HepG2 (cell line): ENCODE measurements at regions not wholly inside any gene's neighbourhood (a gene's known extent, or its start where the extent isn't known, plus 50 kb on each side); places are given as distances from the start of the nearest gene placed in this dataset.

ENCODE experiments used
- ATAC-seq: fragments of 200-7000 bp; cut with Tn5 transposase; 3 replicates; pipeline ENCODE4 v1.9.1; 2020; ENCODE audit warnings: mild to moderate bottlenecking, moderate library complexity
- BruUV-seq: library from RNA; stranded (reverse); fragments of 400-500 nt; replicated peaks from 2 replicates; lab custom pipeline; 2021; lab: Mats Ljungman, UMichigan
- CTCF ChIA-PET: fragments of 300-600 bp; formaldehyde crosslinking; extraction: SDS; loops from one replicate; lab custom pipeline; 2021; ENCODE audit warnings: low total read pairs, inconsistent platforms, low intra/inter-chr PET ratio; lab: Yijun Ruan, JAX
- POLR2A ChIA-PET: fragments of 350-600 bp; sonication (Branson Sonifier 250); formaldehyde crosslinking; loops from one replicate; lab custom pipeline; 2020; ENCODE audit warnings: antibody characterized with exemption, inconsistent platforms; lab: Yijun Ruan, JAX
- DNase-seq: peaks from one replicate; pipeline ENCODE4 v3.0.0-alpha.2; 2015; ENCODE audit warnings: low spot score
- FAIRE-seq: peaks from 3 replicates; lab custom pipeline; 2011; peaks lifted over from hg19 to GRCh38; lab: Jason Lieb, UNC
- H2AFZ ChIP-seq: one replicate; pipeline ENCODE4 v1.6.1; 2011; ENCODE audit warnings: low read length, inconsistent platforms
- H3K27ac ChIP-seq: fragments of 300-600 bp; 3 replicates; pipeline ENCODE4 v1.8.0; 2011; ENCODE audit warnings: mixed run types, mild to moderate bottlenecking, mixed read lengths, low read length, inconsistent platforms; ENCODE audit not compliant: insufficient read depth; ENCODE audit errors: extremely low read length
- H3K27me3 ChIP-seq, 2 experiments: fragments of 200-600 bp in 1 of 2; 2 replicates in 1 of 2; 3 replicates in 1 of 2; pipeline versions ENCODE4 v1.6.0 to v1.8.0; 2011; ENCODE audit warnings: low read length in 2 of 2, mild to moderate bottlenecking in 2 of 2, moderate library complexity in 2 of 2, inconsistent platforms in 1 of 2; ENCODE audit not compliant: insufficient read depth in 2 of 2, control insufficient read depth in 1 of 2
- H3K36me3 ChIP-seq, 2 experiments: fragments of 200-600 bp in 1 of 2; replicated peaks in 1 of 2; 2 replicates in 1 of 2; 3 replicates in 1 of 2; pipeline versions ENCODE4 v1.5.1 to v1.8.0; 2011; ENCODE audit warnings: low read length in 2 of 2, inconsistent platforms in 1 of 2; ENCODE audit not compliant: insufficient read depth in 2 of 2, control insufficient read depth in 1 of 2
- H3K4me1 ChIP-seq: 2 replicates; pipeline ENCODE4 v1.5.1; 2012; ENCODE audit warnings: low read length, inconsistent platforms; ENCODE audit not compliant: insufficient read depth
- H3K4me2 ChIP-seq: 2 replicates; pipeline ENCODE4 v1.6.0; 2011; ENCODE audit warnings: low read depth, low read length, inconsistent platforms
- H3K4me3 ChIP-seq, 3 experiments: fragments of 200-600 bp in 1 of 3; sonication (generic), shearing (Covaris generic) in 1 of 3; replicated peaks in 1 of 3; 2 replicates each; pipeline ENCODE4 v1.5.1; 2011 to 2016; ENCODE audit warnings: low read length in 3 of 3, inconsistent platforms in 2 of 3, low read depth in 2 of 3, mild to moderate bottlenecking in 2 of 3, control low read depth in 1 of 3, mixed read lengths in 1 of 3; ENCODE audit not compliant: insufficient read depth in 1 of 3
- H3K79me2 ChIP-seq: one replicate; pipeline ENCODE4 v1.6.1; 2011; ENCODE audit warnings: low read length, inconsistent platforms; ENCODE audit not compliant: insufficient read depth
- H3K9ac ChIP-seq: 2 replicates; pipeline ENCODE4 v1.6.0; 2011; ENCODE audit warnings: mild to moderate bottlenecking, low read depth, low read length, inconsistent platforms; ENCODE audit not compliant: insufficient read depth
- H3K9me3 ChIP-seq: 2 replicates; pipeline ENCODE4 v1.5.1; 2012; ENCODE audit warnings: mild to moderate bottlenecking, low read length
- H4K20me1 ChIP-seq: 2 replicates; pipeline ENCODE4 v1.6.0; 2011; ENCODE audit warnings: inconsistent platforms, mild to moderate bottlenecking, low read length, moderate library complexity; ENCODE audit not compliant: insufficient read depth
- AFF4 ChIP-seq: sonication (generic); formaldehyde crosslinking; IDR thresholded peaks from 2 replicates; pipeline ENCODE4 v1.4.0; 2020; ENCODE audit warnings: missing genetic modification reagents
- ATF1 ChIP-seq: IDR thresholded peaks from 2 replicates; pipeline ENCODE4 v1.6.1; 2016; ENCODE audit warnings: mild to moderate bottlenecking, control low read depth
- MAFF ChIP-seq: IDR thresholded peaks from 2 replicates; pipeline ENCODE4 v1.6.1; 2011; ENCODE audit warnings: low read depth, low read length, improper control_type of control experiment
- NFYC ChIP-seq: IDR thresholded peaks from 2 replicates; pipeline ENCODE4 v1.6.1; 2016; ENCODE audit warnings: missing genetic modification reagents, missing compliant biosample characterization
- ZNF121 ChIP-seq: sonication (generic); formaldehyde crosslinking; IDR thresholded peaks from 2 replicates; pipeline ENCODE4 v1.5.0; 2020; ENCODE audit warnings: mild to moderate bottlenecking, missing genetic modification reagents
- ZNF264 ChIP-seq: sonication (generic); formaldehyde crosslinking; IDR thresholded peaks from 2 replicates; pipeline ENCODE4 v1.4.0; 2020; ENCODE audit warnings: missing genetic modification reagents
- ZNF292 ChIP-seq: sonication (generic); formaldehyde crosslinking; IDR thresholded peaks from 2 replicates; pipeline ENCODE4 v1.8.1; 2022; ENCODE audit warnings: mild to moderate bottlenecking, low read depth, missing genetic modification reagents, borderline replicate concordance
- ZNF430 ChIP-seq: sonication (generic); formaldehyde crosslinking; IDR thresholded peaks from 2 replicates; pipeline ENCODE4 v1.9.0; 2021; ENCODE audit warnings: mild to moderate bottlenecking, missing genetic modification reagents
- ZNF605 ChIP-seq: sonication (generic); formaldehyde crosslinking; IDR thresholded peaks from 2 replicates; pipeline ENCODE4 v1.8.0; 2022; ENCODE audit warnings: mild to moderate bottlenecking, missing genetic modification reagents
- ZNF737 ChIP-seq: sonication (generic); formaldehyde crosslinking; IDR thresholded peaks from 2 replicates; pipeline ENCODE4 v1.5.0; 2020; ENCODE audit warnings: missing genetic modification reagents, mild to moderate bottlenecking, borderline replicate concordance
- WGBS: methylation state at CpG from one replicate; pipeline ENCODE4 v1.1.6; 2017; ENCODE audit warnings: low lambda C conversion rate; 5-methylcytosine and 5-hydroxymethylcytosine counted together
- in situ Hi-C: cut with HindIII; loops from 2 replicates; pipeline ENCODE4 v1.10.0; 2017; ENCODE audit warnings: low pct_unique_long_range_greater_than_20kb; ENCODE audit not compliant: extremely low pct_ligation_motif_present
- intact Hi-C: fragments of 100-400 bp; cut with micrococcal nuclease; formaldehyde crosslinking; loops from one replicate; pipeline ENCODE4 v1.10.0; 2022; ENCODE audit not compliant: unreplicated experiment
- TF ChIP-seq, protein P1 (sequence below): sonication (generic); formaldehyde crosslinking; IDR thresholded peaks from 2 replicates; pipeline ENCODE4 v1.4.0; 2020; ENCODE audit warnings: mild to moderate bottlenecking, missing genetic modification reagents

- FAIRE-seq (no peak), ATAC-seq (no peak)
Measured at GRCh38 chr11:28903716-28904115, 795.5 kb downstream of the METTL15 start.

GRCh38 chr11:28900427-28900826 is 792.2 kb downstream of the METTL15 start:
- Histone ChIP-seq H3K9me3 (no peaks in the 10 kb centered on the region), H3K4me2 (no peak overlapping the region), H3K4me3 (no peak overlapping the region), H3K36me3 (no peaks in the 10 kb centered on the region)
- intact Hi-C loops = no loop called here
- TF ChIP-seq ZNF737 (CRISPR knock-in tag) (no peak), MAFF (no peak), ZNF264 (no peak), ZNF430 (CRISPR knock-in tag) (no peak), ZNF121 (CRISPR knock-in tag) (no peak), ZNF605 (no peak), ATF1 (CRISPR knock-in tag) (no peak), AFF4 (no peak), ZNF292 (CRISPR knock-in tag) (no peak)
- TF ChIP-seq, protein P1, sequence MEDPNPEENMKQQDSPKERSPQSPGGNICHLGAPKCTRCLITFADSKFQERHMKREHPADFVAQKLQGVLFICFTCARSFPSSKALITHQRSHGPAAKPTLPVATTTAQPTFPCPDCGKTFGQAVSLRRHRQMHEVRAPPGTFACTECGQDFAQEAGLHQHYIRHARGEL (CRISPR knock-in tag) = no peak
- TF ChIP-seq, all 625 proteins: peak for 0
- no TSS peak for BruUV-seq
- CTCF ChIA-PET = no interaction called here
- ATAC-seq = no peak
- H3K9ac ChIP-seq = no peak overlapping the region
- no peak for DNase-seq
- FAIRE-seq = no peak
- H3K27me3 ChIP-seq = no peaks in the 10 kb centered on the region
- H4K20me1 ChIP-seq = no peaks in the 10 kb centered on the region; the same call in 1 of the 2 replicates
- H2AFZ ChIP-seq = no peak overlapping the region
- 31% methylated on average over 3 of the region's 3 CpGs for WGBS
- no peaks in the 10 kb centered on the region for H3K79me2 ChIP-seq
- in situ Hi-C loops = no loop called here
- POLR2A ChIA-PET = no interaction called here
- no peaks in the 10 kb centered on the region for H3K4me1 ChIP-seq
- H3K27ac ChIP-seq = no peak overlapping the region

More at GRCh38 chr11:28903716-28904115, 795.5 kb downstream of the METTL15 start:
- H3K9me3 ChIP-seq = no peaks in the 10 kb centered on the region
- H3K27ac ChIP-seq = no peak overlapping the region
- CTCF ChIA-PET = no interaction called here
- no peak overlapping the region for H3K9ac ChIP-seq
- H3K79me2 ChIP-seq = no peaks in the 10 kb centered on the region
- 26% methylated on average over 2 of the region's 2 CpGs for WGBS
- no peak overlapping the region for H3K4me3 ChIP-seq
- BruUV-seq = no TSS peak
- no peak overlapping the region for H3K4me2 ChIP-seq
- no peaks in the 10 kb centered on the region for H3K27me3 ChIP-seq
- no peak for TF ChIP-seq NFYC (CRISPR knock-in tag)
- H3K4me1 ChIP-seq = no peaks in the 10 kb centered on the region
- H4K20me1 ChIP-seq = no peaks in the 10 kb centered on the region
- DNase-seq = no peak
- H2AFZ ChIP-seq = no peak overlapping the region
- H3K36me3 ChIP-seq = no peaks in the 10 kb centered on the region
- in situ Hi-C loops (no loop called here), intact Hi-C loops (no loop called here)
- POLR2A ChIA-PET = no interaction called here
